Lower leg skin (tissue), 4 donors: ENCODE measurements at regions not wholly inside any gene's neighbourhood (a gene's known extent, or its start where the extent isn't known, plus 50 kb on each side); places are given as distances from the start of the nearest gene placed in this dataset.

Source experiments
- DNase-seq, 2 donors: peaks; one replicate each; pipeline ENCODE4 v3.0.0-alpha.2; 2019; ENCODE audit warnings: low spot score in 2 of 2
- H3K4me3 ChIP-seq: fragments of 200-600 bp; sonication (generic); 2 replicates; pipeline ENCODE4 v1.5.1; 2017; ENCODE audit warnings: mild to moderate bottlenecking, low read depth; ENCODE audit not compliant: poor library complexity, severe bottlenecking
- POLR2A ChIP-seq, 2 donors: fragments of 450-650 bp; IDR thresholded peaks; one replicate each; pipeline ENCODE4 v1.6.1; 2016 to 2017; ENCODE audit warnings: antibody characterized with exemption in 2 of 2, mild to moderate bottlenecking in 1 of 2, moderate library complexity in 1 of 2
- WGBS, 2 donors: methylation state at CpG; one replicate each; pipeline ENCODE4 v1.1.5; 2018; 5-methylcytosine and 5-hydroxymethylcytosine counted together
- intact Hi-C: fragments of 100-400 bp; cut with DNase I; formaldehyde crosslinking; loops from one replicate; pipeline ENCODE4 v1.15.0; 2023; ENCODE audit warnings: low total_unique reads
- TF ChIP-seq, protein P1 (sequence below), 3 donors: fragments of 450-650 bp; IDR thresholded peaks; one replicate each; pipeline ENCODE4 v1.5.1; 2016; ENCODE audit warnings: antibody characterized with exemption in 3 of 3, mild to moderate bottlenecking in 3 of 3, moderate library complexity in 2 of 3

- 93 to 94% methylated on average over 12 of the region's 12 CpGs for WGBS, 2 donors
- DNase-seq: no peak
- H3K4me3 ChIP-seq: no peak overlapping the region
- intact Hi-C loops: no loop called here
- no peak for TF ChIP-seq POLR2A (IDR thresholded peaks at IDR 0.05)
- TF ChIP-seq, protein P1, sequence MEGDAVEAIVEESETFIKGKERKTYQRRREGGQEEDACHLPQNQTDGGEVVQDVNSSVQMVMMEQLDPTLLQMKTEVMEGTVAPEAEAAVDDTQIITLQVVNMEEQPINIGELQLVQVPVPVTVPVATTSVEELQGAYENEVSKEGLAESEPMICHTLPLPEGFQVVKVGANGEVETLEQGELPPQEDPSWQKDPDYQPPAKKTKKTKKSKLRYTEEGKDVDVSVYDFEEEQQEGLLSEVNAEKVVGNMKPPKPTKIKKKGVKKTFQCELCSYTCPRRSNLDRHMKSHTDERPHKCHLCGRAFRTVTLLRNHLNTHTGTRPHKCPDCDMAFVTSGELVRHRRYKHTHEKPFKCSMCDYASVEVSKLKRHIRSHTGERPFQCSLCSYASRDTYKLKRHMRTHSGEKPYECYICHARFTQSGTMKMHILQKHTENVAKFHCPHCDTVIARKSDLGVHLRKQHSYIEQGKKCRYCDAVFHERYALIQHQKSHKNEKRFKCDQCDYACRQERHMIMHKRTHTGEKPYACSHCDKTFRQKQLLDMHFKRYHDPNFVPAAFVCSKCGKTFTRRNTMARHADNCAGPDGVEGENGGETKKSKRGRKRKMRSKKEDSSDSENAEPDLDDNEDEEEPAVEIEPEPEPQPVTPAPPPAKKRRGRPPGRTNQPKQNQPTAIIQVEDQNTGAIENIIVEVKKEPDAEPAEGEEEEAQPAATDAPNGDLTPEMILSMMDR (IDR thresholded peaks at IDR 0.05): no peak
Observed at GRCh38 chr7:153808117-153808516, 244.1 kb upstream of the DPP6 start.

DNA sequence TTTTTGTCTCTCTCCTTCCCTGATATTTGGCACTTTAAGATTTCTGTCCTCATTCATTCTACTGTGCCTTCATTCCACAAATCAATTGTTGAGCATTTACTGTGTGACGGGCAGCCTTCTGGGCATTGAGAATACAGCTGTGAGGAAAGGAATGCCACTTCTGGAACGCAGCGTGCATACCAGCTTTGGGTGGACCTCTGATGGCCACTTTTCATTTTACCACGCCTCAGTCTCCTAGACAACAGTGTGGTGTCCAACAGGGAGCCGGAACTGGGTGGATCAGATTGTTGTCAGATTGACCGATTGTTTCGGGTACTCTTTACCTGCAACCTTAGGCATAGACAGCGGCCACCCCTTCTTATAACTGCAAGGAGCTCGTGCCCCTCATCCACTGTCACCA lies 222.7 kb upstream of the DPP6 start:
- H3K4me3 ChIP-seq: no peak overlapping the region
- no peak for TF ChIP-seq POLR2A (IDR thresholded peaks at IDR 0.05)
- TF ChIP-seq, protein P1 (IDR thresholded peaks at IDR 0.05): no peak
- WGBS, 2 donors: 67 to 76% methylated on average over 9 of the region's 9 CpGs
- DNase-seq: no peak
- intact Hi-C loops: no loop called here

DNA sequence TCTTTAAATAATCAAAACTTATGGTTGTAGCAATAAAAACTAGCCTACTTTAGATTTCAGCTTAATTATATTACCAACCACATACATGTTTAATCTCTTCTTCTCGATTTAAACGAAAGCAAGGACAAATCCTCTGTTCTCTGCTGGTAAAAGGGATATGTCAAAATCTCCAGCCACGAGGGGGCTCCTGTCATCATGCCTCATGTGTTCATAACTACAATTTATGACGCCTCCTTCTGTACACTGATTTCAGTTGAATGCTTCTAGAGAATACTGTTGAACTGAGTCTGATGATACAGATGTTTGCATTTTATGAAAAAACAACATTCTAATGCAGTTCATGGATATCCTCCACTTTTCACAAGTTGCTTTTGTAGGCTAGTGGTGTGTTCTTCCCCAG lies 220.0 kb upstream of the DPP6 start:
- TF ChIP-seq, protein P1 (IDR thresholded peaks at IDR 0.05): no peak
- no peak for TF ChIP-seq POLR2A (IDR thresholded peaks at IDR 0.05)
- no peak overlapping the region for H3K4me3 ChIP-seq
- no peak for DNase-seq
- 48 to 56% methylated on average over 4 of the region's 4 CpGs for WGBS, 2 donors
- intact Hi-C loops: no loop called here

DNA sequence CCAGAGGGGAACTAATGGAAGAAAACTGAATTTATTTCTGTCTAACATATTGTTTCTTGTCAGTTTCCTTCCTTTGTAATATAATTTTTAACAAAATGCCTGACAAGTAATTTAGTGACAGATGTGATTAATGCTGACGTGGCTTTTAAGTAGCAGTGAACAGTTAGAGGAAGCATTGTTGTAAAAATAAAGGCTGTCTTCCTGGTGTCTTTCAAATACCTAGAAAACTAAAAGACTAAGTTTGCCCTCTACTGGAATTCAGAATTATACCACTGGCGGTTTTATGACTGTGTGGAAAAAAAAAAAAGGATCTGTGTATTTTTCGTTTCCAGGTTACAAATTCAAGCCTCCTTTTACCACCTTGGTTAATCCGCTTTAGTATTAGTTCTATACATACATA lies 217.1 kb upstream of the DPP6 start:
- no peak overlapping the region for H3K4me3 ChIP-seq
- TF ChIP-seq, protein P1 (IDR thresholded peaks at IDR 0.05): no peak
- TF ChIP-seq POLR2A (IDR thresholded peaks at IDR 0.05): no peak
- 30 to 38% methylated on average over 4 of the region's 4 CpGs for WGBS, 2 donors
- intact Hi-C loops: no loop called here
- DNase-seq: no peak

DNA sequence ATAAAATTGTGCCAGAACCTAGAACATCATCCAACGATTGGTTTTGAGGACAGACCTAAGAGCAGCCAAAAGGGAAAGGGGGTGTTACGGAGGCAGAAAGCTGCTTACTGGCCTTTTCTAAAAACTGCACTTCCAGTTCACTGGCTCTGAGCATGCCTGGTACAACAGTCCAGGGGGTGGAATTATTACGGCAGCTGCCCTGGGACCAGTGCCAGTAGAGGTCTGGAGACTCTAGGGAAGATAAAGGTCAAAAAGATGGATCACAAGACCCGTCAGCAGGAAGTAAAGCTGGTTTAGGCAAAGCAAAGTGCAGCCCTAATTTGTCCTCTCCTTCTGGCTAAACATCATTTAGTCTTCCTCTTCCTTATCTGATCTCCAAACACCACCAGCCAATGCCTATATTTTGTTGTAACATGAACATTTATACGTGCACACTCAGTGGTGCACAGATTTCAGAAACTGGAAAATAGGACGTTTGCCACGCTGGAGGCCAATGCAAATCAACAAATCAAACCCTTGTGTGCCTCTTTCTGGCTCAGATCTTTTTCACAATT lies 216.4 kb upstream of the DPP6 start:
- intact Hi-C loops: no loop called here
- DNase-seq: no peak
- H3K4me3 ChIP-seq: no peak overlapping the region
- TF ChIP-seq POLR2A (IDR thresholded peaks at IDR 0.05): no peak
- TF ChIP-seq, protein P1 (IDR thresholded peaks at IDR 0.05): no peak
- WGBS, 2 donors: 28 to 33% methylated on average over 7 of the region's 7 CpGs

DNA sequence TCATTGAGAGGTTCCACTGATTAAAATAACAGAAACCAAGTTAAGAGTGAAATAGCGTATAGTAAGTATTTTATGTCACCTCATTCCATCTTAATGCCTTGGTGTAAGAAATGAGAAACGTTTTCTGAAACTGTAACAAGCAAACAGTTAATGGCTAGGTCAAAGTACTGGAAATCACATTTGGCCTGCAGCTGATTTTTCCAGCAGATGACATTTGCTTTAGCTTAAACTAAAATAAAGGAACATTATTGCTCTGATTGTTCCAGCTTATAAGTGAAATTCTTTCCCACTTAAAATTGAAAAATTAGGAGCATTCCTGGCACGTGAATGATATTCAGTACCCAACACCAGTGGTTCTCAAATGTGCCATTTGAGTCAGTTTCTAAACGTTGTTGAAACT lies 213.6 kb upstream of the DPP6 start:
- TF ChIP-seq, protein P1 (IDR thresholded peaks at IDR 0.05): no peak
- no peak for TF ChIP-seq POLR2A (IDR thresholded peaks at IDR 0.05)
- 57 to 63% methylated on average over 4 of the region's 4 CpGs for WGBS, 2 donors
- intact Hi-C loops: no loop called here
- no peak for DNase-seq
- no peak overlapping the region for H3K4me3 ChIP-seq
